ENCODE measurements at regions not wholly inside any gene's neighbourhood (a gene's known extent, or its start where the extent isn't known, plus 50 kb on each side); places are given as distances from the start of the nearest gene placed in this dataset.

DNA sequence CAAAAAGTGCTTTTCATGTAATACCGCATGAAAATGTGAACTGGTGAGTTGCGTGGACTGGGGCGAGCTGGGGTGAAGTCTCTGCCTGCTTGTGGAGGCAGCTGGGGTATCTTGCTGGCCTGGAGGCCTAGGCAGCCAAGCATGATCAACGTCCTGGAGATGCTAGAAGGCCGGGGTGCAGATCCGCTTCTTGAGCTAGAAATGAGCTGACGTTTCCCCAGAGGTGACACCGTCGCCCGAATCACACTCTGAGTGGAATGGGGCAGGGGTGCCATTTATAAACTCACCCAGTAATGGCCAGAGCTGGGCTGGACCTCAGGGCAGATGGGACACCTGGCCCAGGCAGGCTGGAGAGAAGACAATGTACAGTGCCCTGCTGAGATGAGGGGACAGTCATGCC is 1513.0 kb downstream of the TBC1D22A start:
- in situ Hi-C loops (cut with MboI; ENCODE audit: low sequenced_read_pairs): no loop called here

DNA sequence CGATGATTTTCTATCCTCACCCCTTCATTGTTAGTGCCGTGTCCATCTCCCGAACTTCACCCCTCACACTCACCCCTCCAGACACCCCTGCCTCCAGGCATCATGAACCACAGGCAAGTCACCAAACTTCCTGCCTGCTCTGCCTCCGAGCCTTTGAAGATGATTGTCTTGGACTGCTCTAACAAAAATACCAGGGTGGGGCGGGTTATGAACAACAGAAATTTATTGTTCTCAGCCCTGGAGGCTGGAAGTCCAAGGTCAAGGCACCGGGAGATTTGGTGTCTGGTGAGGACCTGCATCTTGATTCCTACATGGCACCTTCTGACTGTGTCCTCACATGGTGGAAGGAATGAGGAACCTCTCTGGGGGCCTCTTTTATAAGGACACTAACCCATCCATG is 1508.3 kb downstream of the TBC1D22A start:
- in situ Hi-C loops (cut with MboI; ENCODE audit: low sequenced_read_pairs): no loop called here

DNA sequence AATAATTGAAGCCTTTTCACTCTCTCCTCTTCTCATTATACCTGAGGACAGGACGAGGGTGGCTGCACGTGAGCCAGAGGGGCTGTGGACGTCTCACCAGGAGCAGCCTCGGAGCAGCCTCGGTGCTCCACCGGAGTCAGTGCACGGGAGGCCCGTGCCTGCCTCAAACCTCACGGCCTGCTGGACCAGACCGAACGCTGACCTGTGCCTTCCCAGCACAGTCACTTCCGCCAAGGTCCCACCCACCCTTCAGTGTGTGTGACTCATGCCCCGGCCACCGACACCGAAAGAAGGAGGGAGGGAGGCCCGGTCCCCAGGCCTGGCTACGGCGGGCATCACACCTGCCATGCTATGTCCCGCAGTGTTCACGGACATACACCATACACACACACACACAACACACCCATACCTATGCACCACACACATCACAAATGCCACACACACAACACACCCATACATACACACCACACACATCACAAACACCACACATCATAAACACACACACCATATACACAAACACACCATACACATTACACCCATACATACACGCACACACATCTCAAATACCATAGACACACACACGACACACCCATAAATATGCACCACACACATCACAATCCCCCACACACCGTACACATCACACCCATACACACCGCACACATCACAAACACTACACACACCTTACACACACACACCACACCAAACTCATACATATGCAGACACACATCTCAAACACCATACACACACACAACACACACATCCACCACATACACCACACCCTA is 1506.5 kb downstream of the TBC1D22A start:
- in situ Hi-C loops (cut with MboI; ENCODE audit: low sequenced_read_pairs): no loop called here

DNA sequence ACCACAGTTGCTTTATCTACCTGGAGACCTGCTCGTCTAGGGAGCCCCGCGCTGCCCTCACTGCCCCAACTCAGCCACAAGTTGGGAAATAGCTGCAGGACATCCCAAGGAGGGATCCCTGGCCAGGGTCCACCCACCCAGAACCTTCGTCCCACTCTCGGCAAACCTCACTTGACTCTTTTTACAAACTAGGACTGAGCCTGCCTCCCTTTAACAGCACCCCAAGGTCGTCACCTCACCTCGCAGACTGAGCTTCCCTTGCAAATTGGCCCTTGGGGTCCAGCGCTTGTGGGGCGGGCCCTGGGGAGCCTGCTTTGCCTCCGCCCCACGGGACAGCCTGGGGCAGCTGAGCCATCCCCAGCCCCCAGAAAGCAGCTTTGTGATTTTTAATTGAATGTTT is 1505.8 kb downstream of the TBC1D22A start:
- in situ Hi-C loops (cut with MboI; ENCODE audit: low sequenced_read_pairs): no loop called here

DNA sequence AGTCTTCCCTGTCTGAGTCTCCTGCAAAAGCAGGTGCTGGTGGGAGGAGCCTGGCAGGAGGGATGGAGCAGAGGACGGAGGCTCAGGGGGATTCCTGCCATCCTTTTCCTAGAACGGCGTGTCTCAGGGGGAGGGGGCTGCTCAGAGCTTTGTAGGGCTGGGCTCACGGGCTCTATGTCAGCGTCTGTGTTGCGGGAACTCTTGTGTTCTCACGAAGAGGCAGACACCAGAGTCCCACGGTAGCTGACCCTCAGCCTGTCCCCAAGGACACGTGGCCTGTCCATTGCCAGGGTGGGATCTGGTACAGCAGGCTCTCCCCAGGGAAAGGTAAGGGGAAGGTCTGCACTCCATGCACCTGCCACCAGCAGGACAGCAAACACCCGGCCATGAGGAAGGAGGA is 1505.2 kb downstream of the TBC1D22A start:
- in situ Hi-C loops (cut with MboI; ENCODE audit: low sequenced_read_pairs): no loop called here

DNA sequence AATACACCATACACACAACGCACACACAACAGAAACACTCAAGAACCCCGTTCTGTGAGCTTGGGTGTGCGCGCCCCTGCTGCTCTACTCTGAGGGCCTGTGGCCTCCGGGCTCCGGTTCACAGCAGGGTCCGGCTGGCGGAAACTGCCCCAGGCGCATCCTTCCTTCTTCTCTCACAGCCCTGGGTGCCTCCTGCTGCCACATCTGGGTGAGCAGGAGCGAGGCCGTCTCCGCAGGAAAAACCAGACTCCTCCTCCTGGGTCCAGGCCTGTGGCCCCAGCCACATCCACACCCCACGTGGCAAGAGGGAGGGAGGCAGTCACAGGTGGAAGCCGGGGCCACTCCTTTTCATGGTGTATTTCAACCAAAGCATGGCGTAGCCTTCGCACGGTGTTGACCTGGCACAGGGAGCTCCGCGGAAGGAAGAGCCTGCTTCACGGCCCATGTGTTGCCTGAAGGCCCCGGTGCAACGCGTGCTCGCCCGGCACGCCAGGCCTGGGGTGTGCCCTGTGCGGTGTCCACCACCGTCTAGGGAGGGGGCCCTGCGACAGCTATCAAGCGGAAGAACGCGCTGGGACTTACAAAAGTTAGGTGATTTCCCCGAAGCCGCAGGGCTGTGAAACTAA is 1502.7 kb downstream of the TBC1D22A start:
- in situ Hi-C loops (cut with MboI; ENCODE audit: low sequenced_read_pairs): no loop called here

DNA sequence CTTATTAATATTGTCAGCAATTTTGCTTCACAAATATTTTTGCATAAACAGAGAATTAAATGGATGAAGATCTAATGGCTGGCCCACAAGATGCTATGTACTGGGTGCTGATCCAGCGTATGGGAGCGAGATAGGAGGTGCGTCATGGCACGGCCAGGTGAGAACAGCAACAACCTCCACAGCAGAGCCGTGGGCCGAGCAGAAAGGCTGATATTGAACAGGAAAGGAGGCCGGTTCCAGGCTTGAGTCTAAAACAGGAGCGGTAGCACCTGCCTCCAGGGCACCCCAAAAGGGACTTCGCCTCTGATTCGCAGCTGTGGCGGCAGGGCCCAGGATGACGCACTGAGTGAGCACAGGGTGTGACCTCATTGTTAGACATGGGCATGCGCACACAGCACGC is 1502.1 kb downstream of the TBC1D22A start:
- in situ Hi-C loops (cut with MboI; ENCODE audit: low sequenced_read_pairs): no loop called here

DNA sequence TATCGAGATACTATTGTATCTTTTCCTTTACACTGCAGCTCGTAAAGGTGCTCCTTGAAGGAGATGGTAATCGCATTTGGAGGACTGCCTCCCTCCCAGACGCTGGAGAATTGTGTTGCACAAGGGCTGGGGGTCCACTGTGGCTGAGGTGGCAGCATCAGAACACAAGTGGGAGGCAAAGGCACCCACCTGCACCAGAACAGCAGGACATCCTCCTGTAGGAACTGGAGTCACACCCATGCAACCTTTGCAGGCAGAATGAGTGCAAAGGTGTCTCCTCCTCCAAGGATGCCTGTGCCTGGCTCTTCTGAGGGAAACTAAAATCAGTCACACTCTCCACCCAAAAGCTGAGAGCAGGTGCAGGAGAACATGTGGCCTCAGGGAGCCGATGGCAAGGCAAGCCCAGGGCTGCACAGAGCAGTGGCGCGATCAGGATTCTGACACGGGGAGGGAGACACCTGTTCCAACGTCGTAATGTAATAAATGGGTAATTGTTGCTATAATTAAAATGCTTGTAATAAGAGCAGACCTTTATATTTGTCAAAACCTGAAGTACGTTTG is 1501.4 kb downstream of the TBC1D22A start:
- in situ Hi-C loops (cut with MboI; ENCODE audit: low sequenced_read_pairs): no loop called here

DNA sequence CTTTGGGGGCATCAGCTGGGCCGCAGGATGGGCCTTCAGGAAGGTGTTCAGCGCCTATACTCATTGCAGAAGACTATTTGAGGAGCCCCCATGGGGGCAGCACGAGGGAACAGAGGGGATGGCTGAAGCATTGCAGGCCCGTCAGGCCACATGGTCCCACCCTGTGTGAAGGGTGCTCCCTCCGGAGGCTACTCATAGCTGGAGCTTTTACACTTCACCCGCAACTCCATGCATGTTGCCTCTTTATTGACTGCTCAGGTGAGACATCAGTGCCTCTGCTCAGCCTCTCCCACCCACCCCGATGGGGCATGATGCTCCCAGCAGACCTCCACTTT is 1500.9 kb downstream of the TBC1D22A start:
- in situ Hi-C loops (cut with MboI; ENCODE audit: low sequenced_read_pairs): no loop called here

DNA sequence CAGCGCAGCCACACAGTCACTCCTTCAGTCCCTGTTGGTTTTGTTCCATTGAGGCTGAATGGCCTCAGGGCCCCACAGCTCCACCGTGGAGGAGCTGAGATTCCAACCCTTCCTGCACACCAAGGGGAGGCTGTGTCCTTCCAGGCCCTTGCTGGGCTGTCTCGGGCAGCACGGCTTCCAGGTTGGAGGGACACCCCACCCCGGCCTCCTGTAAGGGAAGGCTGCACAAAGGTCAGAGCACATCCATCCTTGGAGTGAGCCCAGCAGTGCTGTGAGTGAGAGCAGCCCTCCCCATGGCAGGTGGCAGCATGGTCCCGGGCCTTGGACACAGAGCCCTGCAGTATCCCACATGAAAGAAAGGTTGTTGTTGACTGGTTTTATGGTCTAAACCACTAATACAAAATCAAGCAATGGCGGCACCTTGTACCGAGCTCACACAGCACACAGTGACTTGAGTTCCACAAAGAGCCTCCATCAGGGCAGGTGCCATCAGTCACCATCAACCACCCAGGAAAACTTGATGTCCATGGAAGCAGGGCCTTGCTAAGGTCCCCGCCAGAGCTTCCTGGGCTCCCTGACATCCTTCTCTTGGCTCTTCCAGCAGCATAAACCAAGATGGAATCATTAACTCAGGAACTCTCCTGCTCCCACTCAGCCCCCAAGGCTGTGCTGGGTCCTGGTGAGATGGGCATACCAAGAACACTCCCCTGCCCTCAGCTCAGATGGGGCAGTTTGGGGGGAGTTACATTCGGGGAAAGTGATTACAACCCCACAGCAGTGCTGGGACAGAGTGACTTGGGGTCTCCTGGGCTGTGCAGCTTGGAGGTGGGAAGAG is 1500.4 kb downstream of the TBC1D22A start:
- in situ Hi-C loops (cut with MboI; ENCODE audit: low sequenced_read_pairs): no loop called here

DNA sequence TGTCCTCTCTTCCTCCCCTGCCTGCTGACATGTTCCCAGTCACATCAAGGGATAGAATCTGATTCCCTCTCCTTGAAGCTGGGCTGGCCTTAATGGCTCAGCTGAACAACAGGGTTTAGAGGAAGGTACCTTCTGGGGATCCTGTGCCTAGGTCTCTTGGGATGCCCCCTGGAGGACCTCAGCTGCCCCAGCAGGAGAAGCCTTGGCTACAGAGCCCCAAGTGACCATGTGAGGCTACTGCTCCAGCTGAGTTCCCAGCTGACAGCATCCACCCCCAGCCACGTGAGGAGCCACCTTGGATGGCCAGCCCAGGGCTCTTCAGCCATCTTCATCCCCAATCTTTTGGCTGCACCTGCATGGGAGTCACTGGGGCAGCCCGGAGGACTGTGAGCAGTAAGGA is 1499.3 kb downstream of the TBC1D22A start:
- in situ Hi-C loops (cut with MboI; ENCODE audit: low sequenced_read_pairs): no loop called here

DNA sequence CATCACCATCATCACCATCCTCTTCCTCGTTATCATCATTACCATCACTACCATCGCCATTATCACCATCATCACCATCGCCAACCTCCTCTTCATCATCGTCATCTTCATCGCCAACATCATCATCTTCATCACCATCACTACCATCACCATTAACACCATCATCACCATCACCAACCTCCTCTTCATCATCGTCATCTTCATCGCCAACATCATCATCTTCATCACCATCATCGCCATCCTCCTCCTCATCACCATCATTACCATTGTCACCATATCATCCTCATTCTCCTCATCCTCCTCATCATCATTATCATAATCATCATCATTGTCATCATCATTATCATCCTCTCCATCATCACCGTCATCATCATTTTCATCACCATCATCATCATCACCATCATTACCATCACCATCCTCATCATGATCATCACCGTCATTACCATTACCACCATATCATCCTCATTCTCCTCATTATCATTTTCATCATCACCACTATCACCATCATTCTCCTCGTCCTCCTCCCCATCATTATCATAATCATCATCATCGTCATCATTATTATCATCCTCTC is 1498.7 kb downstream of the TBC1D22A start:
- in situ Hi-C loops (cut with MboI; ENCODE audit: low sequenced_read_pairs): no loop called here

DNA sequence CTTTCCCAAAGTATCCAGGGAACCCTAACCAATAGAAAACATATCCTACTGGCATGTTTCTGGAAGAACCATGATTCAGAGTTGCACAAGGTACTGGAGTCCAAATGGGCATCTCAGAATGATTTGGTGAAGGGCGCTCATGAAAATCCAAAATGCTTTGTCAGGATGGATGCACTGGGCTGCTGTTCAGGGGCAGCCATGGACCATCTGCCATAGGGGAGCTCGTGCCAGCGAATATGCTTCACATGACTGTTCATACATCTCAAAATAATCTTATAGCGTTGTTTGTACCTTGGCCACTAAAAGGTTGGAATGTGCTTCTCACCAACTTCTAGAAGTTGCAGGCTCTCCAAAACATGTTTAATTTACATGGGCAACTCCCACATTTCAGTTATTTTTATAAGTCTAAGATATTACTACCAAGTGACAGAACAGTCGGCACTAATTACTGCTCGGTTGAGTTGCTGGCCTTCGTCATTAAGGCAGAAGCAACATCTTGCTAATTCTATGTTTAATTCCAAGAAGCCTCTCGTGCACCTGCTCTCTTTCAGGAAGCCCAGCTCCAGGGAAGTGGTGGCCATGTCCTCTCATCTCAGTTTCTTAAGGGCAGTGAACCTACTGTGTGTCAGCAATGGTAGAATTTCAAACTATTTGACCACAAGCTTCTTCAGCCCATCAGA is 1497.7 kb downstream of the TBC1D22A start:
- in situ Hi-C loops (cut with MboI; ENCODE audit: low sequenced_read_pairs): no loop called here

DNA sequence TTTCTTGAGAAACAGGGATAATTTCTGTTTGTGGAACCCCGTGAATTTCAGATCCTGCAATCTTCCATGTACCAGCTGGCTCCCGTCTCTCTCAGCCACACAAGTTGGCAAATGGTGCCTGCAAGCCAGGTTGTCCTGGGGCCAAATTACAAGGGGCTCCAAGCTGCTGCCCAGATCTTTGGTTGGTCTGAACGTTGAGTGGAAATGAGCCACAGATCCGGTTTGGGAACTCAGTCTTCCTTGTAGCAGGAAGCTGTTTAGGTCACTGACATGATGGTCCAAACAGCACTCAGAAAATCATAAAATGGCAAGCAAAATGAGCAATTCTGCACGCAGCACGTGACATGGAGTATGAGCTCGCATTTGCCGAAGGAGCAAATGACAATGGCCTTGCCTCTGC is 1496.4 kb downstream of the TBC1D22A start:
- in situ Hi-C loops (cut with MboI; ENCODE audit: low sequenced_read_pairs): no loop called here

DNA sequence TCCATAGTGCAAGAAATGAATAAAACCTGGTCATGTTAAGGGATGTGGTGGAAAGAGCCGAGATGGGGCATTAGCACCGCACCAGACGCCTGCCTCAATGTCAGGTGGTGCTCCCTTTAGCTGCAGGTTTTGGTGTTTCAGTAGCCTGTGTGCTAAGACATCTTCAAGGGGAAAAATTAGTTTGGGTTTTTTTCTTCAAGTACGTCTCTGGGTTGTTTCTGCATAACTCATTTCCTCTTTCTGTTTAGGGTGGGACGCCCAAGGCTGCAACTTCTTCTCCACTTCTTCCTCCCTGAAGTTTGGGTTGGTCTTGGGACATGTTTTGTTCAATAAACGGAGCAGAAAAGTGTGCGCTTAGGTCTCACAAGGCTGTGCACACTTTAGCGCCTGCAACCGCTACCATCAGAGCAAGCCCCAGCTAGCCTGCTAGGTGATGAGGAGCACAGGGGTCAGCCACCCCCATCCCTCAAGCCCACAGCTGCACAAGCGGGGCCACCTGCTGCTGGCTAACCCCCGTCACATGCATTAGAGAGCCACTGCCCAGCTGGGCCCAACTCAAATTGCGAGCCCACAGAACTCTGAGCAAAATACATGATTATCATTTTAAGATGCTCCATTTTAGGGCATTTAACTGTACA is 1495.7 kb downstream of the TBC1D22A start:
- in situ Hi-C loops (cut with MboI; ENCODE audit: low sequenced_read_pairs): no loop called here

DNA sequence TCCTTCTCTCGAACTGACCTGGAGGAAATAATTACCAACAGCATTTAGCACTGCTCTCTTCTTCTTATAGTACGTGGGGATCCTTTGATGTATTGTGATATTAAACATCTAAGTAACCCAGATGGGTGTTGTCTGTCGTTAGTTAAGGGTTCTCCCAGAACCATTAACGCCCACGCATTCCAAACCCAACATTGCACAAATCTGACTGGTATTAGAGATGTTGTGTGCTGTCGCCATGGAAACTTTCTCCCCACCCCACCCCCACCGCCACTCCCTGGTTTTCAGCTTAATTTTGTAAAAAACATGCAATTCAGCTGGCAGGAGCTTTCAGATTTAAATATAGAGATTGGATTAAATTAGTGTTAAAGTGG is 1495.2 kb downstream of the TBC1D22A start:
- in situ Hi-C loops (cut with MboI; ENCODE audit: low sequenced_read_pairs): no loop called here

DNA sequence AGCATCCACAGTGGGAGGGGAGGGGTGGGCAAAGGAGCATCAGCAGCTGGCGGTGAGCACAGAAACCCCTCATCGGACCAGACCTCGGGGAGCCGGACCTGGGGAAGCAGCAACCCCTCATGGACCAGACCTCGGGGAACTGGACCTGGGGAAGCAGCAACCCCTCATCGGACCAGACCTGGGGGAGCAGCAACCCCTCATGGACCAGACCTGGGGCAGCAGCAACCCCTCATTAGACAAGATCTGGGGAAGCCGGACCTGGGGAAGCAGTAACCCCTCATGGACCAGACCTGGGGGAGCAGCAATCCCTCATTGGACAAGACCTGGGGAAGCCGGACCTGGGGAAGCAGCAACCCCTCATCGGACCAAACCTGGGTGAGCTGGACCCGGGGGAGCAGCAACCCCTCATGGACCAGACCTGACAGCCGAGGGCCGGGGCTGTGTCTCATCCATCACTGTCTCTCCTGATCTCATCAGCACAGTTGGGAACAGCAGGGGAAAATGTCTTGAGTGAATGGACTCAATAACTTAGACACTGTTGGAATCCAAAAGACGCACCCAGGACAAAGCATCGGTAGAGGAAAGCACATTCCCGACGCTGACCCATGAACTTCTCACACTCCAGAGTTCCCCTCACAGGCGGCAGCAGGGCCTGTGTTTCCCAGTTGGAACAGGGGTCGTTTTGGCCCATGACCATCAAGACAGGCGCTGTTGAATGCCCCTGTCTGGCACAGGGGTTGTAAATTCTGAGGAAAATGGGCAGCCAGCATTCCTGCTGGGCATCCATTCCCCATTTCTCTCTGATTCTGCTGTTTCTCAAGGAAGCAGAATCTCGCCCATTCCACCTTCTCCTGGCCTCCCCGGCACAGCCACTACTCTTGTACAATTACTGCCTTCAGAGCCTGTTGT is 1494.6 kb downstream of the TBC1D22A start:
- in situ Hi-C loops (cut with MboI; ENCODE audit: low sequenced_read_pairs): no loop called here

DNA sequence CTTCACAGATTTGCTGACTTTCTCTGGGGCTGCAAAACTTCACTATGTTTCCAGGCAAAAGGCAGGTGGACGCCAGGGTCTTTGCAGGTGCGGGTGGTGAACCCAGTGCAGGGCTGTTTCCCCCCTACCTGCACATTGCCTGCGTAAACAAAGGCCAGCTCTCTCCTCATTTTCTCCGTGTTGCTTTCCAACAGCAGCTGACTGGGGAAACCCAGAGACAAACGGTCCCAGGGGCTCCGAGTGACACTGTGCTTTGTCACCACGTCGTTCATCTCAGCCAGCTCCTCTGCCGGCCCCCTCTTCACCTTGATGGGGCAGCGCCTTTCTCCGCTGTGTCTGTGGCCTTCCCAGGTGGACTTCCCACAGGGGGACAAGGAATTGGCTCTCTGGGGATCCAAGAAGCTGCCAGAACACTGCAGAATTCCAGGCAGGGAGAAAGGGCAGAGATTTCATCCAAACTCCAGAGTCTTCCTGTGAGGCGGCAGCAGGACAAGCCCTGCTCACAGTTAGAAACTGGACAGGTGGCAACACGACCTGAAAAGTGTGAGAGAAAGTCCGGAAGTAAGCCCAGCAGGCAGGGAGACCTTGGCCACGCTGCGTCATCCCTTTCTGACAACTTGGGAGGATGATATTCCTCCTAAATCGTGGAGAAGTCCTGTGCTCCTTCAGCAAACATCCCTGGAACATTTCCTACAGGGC is 1493.7 kb downstream of the TBC1D22A start:
- in situ Hi-C loops (cut with MboI; ENCODE audit: low sequenced_read_pairs): no loop called here
